ENCODE measurements at regions not wholly inside any gene's neighbourhood (a gene's known extent, or its start where the extent isn't known, plus 50 kb on each side); places are given as distances from the start of the nearest gene placed in this dataset.

DNA sequence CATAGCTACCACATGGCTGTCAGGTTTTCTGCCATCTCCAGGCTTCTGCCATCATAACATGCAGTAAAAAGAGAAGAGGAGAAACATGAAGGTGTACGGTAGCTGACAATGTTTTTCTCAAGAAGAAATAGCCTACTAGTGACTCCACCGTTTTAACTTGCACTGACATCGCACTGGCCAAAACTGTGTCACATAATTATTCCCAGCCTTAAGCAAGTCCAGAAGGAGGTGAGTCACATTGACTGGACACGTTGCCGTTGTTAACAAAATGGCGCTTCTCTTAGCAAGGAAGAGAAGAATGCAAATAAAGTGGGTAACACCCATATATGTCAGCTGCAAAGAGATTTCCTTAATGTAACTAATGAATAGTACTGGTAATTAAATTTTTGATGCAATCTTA is 810.4 kb upstream of the SLC10A2 start:
- no peak for DNase-seq (ENCODE audit: low read depth)
- FAIRE-seq = no peak
- no peak overlapping the region for H3K4me3 ChIP-seq (ENCODE audit: low read depth, low read length)
- H3K27me3 ChIP-seq (ENCODE audit: control insufficient read depth, insufficient read depth, low read length) = no peaks in the 10 kb centered on the region
- TF ChIP-seq CTCF (IDR thresholded peaks at IDR 0.05; ENCODE audit: insufficient read depth, low read length, severe bottlenecking) = no peak
- no peaks in the 10 kb centered on the region for H3K36me3 ChIP-seq (ENCODE audit: control insufficient read depth, insufficient read depth, low read length)

DNA sequence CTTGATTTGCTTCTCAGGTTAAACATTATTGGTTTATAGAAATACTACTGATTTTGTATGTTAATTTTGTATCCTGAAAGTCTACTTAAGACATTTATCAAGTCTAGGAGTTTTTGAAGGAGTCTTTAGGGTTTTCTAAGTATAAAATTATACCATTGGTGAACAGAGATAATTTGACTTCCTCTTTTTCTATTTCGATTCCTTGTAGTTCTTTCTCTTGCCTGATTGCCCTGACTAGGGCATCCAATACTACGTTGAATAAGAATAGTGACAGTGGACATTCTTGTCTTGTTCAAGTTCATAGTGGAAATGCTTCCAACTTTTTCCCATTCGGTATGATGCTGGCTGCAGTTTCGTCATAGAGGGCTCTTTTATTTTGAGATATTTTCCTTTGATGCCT is 807.5 kb upstream of the SLC10A2 start:
- H3K36me3 ChIP-seq (ENCODE audit: control insufficient read depth, insufficient read depth, low read length) = no peaks in the 10 kb centered on the region
- H3K4me3 ChIP-seq (ENCODE audit: low read depth, low read length) = no peak overlapping the region
- DNase-seq (ENCODE audit: low read depth) (no peak), FAIRE-seq (no peak)
- TF ChIP-seq CTCF (IDR thresholded peaks at IDR 0.05; ENCODE audit: insufficient read depth, low read length, severe bottlenecking) = no peak
- no peaks in the 10 kb centered on the region for H3K27me3 ChIP-seq (ENCODE audit: control insufficient read depth, insufficient read depth, low read length)

- TF ChIP-seq CTCF (IDR thresholded peaks at IDR 0.05; ENCODE audit: insufficient read depth, low read length, severe bottlenecking) = no peak
Measured at GRCh38 chr13:103866048-103866447, 799.8 kb upstream of the SLC10A2 start.

GRCh38 chr13:103862525-103862924 is 796.3 kb upstream of the SLC10A2 start:
- Histone ChIP-seq H3K27me3 (ENCODE audit: control insufficient read depth, insufficient read depth, low read length) (no peaks in the 10 kb centered on the region), H3K36me3 (ENCODE audit: control insufficient read depth, insufficient read depth, low read length) (no peaks in the 10 kb centered on the region), H3K4me3 (ENCODE audit: low read depth, low read length) (no peak overlapping the region)
- FAIRE-seq = no peak
- TF ChIP-seq CTCF (IDR thresholded peaks at IDR 0.05; ENCODE audit: insufficient read depth, low read length, severe bottlenecking) = no peak
- DNase-seq (ENCODE audit: low read depth) = no peak

More at GRCh38 chr13:103866048-103866447, 799.8 kb upstream of the SLC10A2 start:
- no peak overlapping the region for H3K4me3 ChIP-seq (ENCODE audit: low read depth, low read length)
- no peak for FAIRE-seq
- no peaks in the 10 kb centered on the region for H3K27me3 ChIP-seq (ENCODE audit: control insufficient read depth, insufficient read depth, low read length)
- DNase-seq (ENCODE audit: low read depth) = no peak
- H3K36me3 ChIP-seq (ENCODE audit: control insufficient read depth, insufficient read depth, low read length) = no peaks in the 10 kb centered on the region

DNA sequence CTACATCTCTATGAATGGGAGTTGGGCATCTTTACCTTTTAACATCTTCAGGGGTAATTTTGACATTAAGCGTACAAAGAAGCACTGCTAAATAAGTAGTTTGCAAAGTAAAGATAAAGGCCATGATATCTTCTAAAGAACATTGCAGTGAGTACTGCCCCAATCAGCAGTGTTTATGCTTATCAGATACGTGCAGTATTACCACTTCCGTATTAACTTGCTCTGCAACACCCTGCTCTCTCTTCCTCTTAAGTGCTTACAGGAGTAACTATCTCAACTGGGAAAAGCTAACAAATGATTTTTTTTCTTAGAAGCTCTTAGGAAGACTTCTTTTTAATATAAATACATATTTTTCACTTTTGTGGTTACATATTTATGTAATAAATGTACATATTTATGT is 793.7 kb upstream of the SLC10A2 start:
- Histone ChIP-seq H3K36me3 (ENCODE audit: control insufficient read depth, insufficient read depth, low read length) (no peaks in the 10 kb centered on the region), H3K27me3 (ENCODE audit: control insufficient read depth, insufficient read depth, low read length) (no peaks in the 10 kb centered on the region), H3K4me3 (ENCODE audit: low read depth, low read length) (no peak overlapping the region)
- FAIRE-seq (no peak), DNase-seq (ENCODE audit: low read depth) (no peak)
- no peak for TF ChIP-seq CTCF (IDR thresholded peaks at IDR 0.05; ENCODE audit: insufficient read depth, low read length, severe bottlenecking)

- TF ChIP-seq CTCF (IDR thresholded peaks at IDR 0.05; ENCODE audit: insufficient read depth, low read length, severe bottlenecking) = no peak
Measured at GRCh38 chr13:103852036-103852435, 785.8 kb upstream of the SLC10A2 start.

More at GRCh38 chr13:103852036-103852435, 785.8 kb upstream of the SLC10A2 start:
- Histone ChIP-seq H3K4me3 (ENCODE audit: low read depth, low read length) (no peak overlapping the region), H3K27me3 (ENCODE audit: control insufficient read depth, insufficient read depth, low read length) (no peaks in the 10 kb centered on the region), H3K36me3 (ENCODE audit: control insufficient read depth, insufficient read depth, low read length) (no peaks in the 10 kb centered on the region)
- DNase-seq (ENCODE audit: low read depth) (no peak), FAIRE-seq (no peak)
